Hepatocyte (in vitro differentiated cells): ENCODE measurements at regions not wholly inside any gene's neighbourhood (a gene's known extent, or its start where the extent isn't known, plus 50 kb on each side); places are given as distances from the start of the nearest gene placed in this dataset.

Experiments used
- EZH2 ChIP-seq: fragments of 200-600 bp; sonication (generic); IDR thresholded peaks from 2 replicates; pipeline ENCODE4 v1.6.1; 2016; ENCODE audit warnings: antibody characterized with exemption, mild to moderate bottlenecking, borderline replicate concordance
- EZH2phosphoT487 ChIP-seq: fragments of 200-600 bp; sonication (generic); IDR thresholded peaks from one replicate; pipeline ENCODE4 v1.6.1; 2018; ENCODE audit warnings: antibody characterized with exemption, mild to moderate bottlenecking, low read depth, moderate library complexity; ENCODE audit not compliant: unreplicated experiment, severe bottlenecking
- TF ChIP-seq, protein P1 (sequence below): fragments of 200-600 bp; sonication (generic); IDR thresholded peaks from 2 replicates; pipeline ENCODE4 v1.5.1; 2016; ENCODE audit warnings: antibody characterized with exemption, mild to moderate bottlenecking; ENCODE audit not compliant: poor library complexity

DNA sequence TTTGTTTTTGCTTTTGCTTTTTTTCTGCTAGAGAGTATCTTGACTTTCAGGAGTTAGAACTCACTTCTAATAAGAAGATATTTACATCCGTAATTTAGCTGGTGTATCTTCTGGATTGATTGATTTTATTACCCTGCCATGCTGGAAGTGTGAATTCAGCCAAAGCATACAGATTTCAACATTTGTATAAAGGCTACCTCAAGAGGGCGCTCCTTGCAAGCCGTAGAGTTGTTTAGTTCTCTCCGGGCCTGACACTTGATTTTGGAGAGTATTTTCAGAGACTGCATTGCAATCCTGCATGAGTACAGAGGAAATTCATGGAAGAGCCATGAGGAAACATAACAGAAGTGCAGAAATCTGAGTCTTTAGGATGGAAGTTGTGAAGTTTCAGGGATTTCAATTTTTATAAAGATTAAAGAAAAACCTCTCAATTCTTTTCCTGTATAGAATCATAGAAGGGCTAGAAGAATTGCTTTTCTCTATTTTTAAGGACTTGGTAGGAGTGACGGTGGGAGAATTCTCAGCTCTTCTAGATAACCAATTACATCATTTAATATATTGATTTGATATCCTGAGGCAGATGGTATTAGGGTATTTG is 66.7 kb upstream of the TIAM2 start:
- TF ChIP-seq, protein P1, sequence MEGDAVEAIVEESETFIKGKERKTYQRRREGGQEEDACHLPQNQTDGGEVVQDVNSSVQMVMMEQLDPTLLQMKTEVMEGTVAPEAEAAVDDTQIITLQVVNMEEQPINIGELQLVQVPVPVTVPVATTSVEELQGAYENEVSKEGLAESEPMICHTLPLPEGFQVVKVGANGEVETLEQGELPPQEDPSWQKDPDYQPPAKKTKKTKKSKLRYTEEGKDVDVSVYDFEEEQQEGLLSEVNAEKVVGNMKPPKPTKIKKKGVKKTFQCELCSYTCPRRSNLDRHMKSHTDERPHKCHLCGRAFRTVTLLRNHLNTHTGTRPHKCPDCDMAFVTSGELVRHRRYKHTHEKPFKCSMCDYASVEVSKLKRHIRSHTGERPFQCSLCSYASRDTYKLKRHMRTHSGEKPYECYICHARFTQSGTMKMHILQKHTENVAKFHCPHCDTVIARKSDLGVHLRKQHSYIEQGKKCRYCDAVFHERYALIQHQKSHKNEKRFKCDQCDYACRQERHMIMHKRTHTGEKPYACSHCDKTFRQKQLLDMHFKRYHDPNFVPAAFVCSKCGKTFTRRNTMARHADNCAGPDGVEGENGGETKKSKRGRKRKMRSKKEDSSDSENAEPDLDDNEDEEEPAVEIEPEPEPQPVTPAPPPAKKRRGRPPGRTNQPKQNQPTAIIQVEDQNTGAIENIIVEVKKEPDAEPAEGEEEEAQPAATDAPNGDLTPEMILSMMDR, result peak; percentile 82
- no peak for TF ChIP-seq EZH2phosphoT487
- TF ChIP-seq EZH2, result no peak
